GM12892 (cell line): ENCODE measurements at regions not wholly inside any gene's neighbourhood (a gene's known extent, or its start where the extent isn't known, plus 50 kb on each side); places are given as distances from the start of the nearest gene placed in this dataset.

Source experiments
- POLR2A ChIP-seq: IDR thresholded peaks from 2 replicates; pipeline ENCODE4 v1.6.1; 2011; ENCODE audit warnings: low read depth, low read length, control low read depth
- POLR2AphosphoS5 ChIP-seq: IDR thresholded peaks from 2 replicates; pipeline ENCODE4 v1.6.1; 2011; ENCODE audit warnings: low read depth, low read length, control low read depth

GRCh38 chr1:87757676-87758075 lies 429.0 kb downstream of the LMO4 start:
- TF ChIP-seq POLR2A (no peak), POLR2AphosphoS5 (no peak)
